ENCODE measurements at regions not wholly inside any gene's neighbourhood (a gene's known extent, or its start where the extent isn't known, plus 50 kb on each side); places are given as distances from the start of the nearest gene placed in this dataset.

GRCh38 chr3:25041871-25042584 is 386.0 kb upstream of the RARB start:
- DNase-seq (ENCODE audit: low spot score), result no peak

DNA sequence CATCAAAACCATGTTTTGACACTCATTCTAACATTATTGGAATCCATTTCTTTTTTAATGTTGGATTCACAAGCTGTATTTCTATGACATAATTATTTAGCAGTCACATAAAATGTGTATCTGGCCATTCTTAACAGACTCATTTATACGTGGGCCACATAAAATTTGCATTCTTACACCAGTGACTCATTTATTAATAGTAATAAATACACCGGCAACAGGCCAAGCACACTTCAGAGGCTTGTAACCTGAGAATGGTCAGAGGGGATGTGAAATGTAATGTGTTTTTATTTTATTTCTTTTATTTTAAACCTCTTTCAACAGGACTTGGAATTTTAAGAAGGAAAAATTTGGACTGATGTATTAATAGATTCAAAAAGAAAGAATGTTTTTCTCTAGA is 384.9 kb upstream of the RARB start:
- no peak for DNase-seq (ENCODE audit: low spot score)

DNA sequence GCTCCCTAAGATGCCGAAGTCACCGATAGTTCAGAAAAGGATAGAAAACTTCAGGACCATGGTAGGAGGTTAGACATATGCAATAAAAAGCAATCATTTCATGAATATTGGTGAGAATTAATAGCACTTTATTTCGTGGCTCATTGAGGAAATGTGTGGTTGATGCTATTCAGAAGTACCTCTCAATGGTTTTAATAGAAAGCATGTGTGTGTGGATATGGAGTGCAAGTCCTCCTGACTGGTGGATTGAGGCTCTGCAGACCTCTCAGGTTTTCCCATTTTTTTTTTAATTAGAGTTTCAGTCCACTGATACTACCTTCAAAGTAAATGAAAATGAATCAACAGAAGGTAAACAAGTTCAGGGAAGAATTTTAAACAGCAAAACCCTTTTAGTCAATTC is 384.3 kb upstream of the RARB start:
- DNase-seq (ENCODE audit: low spot score), result no peak

GRCh38 chr3:25044762-25045710 is 383.0 kb upstream of the RARB start:
- no peak for DNase-seq (ENCODE audit: low spot score)

DNA sequence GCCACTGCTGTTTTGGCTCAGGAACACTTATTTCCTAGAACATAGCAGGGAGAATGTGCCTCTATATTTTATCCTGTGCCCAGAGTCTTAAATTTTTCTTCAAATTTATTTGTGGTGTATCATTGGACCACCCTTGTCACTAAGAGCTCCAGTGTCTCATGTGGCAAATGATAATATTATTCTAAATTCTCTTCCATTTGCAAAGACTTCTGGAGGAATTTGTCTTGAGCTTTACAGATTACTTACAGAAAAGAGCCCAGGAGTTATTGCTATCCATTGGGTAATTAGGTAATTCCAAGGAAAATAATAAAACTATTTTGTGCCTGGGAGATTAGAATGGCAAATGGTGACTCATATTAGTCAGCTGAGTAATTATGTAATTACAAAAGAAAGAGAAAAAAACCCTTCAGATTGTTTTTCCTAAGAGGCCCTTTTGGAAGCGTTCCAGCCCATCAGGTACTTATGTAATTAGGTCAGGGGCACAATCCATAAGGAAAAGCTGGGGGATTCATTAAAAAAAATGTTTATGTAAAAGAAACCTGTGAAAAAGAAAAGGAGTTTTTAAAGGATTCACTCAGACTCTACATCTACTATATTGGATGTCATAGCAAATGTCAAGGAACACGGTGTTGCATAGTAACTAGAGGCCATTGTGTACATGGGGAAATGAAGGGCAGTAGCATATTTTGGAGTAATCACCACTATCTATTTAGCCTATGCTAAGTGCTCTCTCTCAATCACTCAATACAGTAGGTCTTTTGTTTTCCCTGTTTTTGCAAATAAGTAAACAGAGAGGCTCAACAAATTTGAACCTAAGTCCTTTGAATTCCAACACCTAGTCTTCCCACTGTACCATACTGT is 380.9 kb upstream of the RARB start:
- DNase-seq (ENCODE audit: low spot score), result no peak

GRCh38 chr3:25049304-25049703 is 378.8 kb upstream of the RARB start:
- DNase-seq (ENCODE audit: low spot score), result no peak

DNA sequence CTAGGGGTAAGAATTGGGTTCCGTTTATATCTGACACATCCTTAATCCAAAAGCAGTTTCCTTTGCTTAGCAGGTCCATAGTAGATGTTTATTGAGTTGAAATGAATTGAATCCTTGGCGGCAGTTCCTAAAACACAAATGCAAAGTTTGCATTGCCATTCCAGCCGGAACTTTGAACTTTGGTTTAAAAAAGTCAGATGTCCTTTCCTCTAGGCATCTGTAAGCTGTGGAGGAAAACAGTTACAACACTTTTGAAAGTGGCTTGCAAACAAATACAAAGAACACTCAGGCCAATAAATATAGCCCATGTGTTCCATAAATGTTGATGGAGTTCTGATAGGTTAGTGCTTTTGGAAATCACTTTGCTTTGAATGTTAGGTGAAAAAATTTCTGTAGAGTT is 374.7 kb upstream of the RARB start:
- DNase-seq (ENCODE audit: low spot score), result no peak

DNA sequence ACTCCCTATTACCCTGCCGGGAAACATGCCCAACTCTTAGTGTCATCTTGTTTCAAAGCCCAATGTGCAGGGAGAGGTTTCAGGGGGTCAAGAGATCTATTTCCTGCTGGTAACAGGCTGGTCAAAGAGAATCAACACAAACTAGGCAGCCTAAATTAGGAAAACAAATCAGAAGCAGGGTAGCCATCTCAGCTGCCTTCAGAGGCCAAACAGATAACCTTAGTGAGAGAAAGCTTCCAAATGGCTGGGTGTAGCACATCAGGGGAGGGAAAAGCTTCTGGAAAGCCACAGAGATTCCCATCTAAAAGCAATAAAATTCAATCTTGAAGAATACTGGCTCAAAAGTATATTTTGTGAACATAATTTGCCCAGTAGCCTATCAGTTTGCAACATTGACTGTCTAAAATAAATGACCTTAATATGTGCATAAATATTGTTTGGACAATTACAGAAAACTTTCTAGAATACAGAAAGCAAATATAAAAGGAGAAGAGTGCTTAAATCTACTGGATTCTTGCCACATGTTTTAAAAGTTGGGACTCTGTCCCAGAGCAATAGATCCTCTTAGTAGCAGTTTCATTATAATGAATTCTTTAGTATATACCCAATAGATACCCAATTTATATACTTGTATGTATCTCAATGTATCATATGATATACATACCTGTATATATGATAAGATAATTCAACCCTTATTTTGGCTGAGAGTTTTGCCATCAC is 371.9 kb upstream of the RARB start:
- DNase-seq (ENCODE audit: low spot score), result no peak

DNA sequence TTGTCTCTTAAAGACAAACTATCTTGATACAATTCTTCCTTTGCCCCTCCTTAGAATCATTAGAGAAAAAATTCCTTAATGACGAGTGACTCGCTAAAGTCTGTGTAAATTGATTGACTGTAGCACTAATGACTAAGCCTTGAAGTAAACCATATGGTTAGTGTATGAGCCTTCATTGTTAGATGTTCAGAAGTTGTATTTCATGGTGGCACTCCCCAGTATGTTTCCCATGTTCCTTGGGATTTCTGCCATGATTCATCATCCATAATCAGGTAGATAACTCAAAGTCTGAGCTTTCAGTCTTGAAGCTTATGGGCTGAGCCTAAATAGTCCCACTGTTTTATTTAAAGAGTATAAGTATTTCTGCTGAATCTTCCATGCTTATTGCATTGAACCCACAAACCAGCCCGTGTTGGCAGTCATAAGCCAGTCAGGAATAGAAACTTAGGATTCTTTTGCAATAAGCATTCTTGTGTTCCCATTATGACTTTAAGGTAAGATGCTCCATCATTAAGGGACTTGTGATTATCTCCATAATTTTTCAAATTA is 371.2 kb upstream of the RARB start:
- no peak for DNase-seq (ENCODE audit: low spot score)

GRCh38 chr3:25057379-25057778 is 370.7 kb upstream of the RARB start:
- DNase-seq (ENCODE audit: low spot score), result no peak

DNA sequence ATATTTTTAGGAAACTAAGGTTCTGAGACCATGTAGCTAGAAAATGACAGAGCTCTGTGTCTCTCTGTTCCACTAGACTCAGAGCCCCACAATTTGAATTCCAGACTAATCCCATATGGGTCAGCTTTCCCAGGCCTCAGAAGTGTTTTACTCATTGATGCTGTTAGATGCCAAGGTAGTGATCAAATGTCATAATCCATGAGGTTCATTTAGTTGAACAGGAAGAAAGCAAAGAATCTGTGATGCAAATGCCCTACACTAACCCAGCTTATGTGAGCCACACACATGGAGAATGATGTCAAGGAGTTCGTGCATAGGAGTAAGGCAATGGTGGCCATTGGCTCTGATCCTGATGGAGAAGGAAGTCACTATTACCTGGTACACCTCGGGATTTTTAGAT is 363.4 kb upstream of the RARB start:
- DNase-seq (ENCODE audit: low spot score), result no peak

DNA sequence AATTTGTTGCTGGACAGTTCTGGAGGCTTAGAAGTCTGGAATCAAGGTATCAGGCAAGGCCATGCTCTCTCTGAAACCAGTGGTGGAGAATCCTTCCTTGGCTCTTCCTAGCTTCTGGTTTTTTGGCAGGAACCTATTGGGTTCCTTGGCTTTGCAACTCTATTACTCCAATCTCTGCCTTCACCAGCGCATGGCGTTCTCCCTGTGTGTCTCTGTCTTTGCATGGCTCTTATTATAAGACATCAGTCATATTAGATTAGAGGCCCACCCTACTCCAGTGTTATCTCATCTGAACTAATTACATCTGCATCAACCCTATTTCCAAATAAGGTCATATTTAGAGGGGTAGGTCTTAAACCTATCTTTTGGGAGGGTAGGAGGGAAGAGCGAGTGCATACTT is 358.1 kb upstream of the RARB start:
- DNase-seq (ENCODE audit: low spot score), result peak; percentile 96

DNA sequence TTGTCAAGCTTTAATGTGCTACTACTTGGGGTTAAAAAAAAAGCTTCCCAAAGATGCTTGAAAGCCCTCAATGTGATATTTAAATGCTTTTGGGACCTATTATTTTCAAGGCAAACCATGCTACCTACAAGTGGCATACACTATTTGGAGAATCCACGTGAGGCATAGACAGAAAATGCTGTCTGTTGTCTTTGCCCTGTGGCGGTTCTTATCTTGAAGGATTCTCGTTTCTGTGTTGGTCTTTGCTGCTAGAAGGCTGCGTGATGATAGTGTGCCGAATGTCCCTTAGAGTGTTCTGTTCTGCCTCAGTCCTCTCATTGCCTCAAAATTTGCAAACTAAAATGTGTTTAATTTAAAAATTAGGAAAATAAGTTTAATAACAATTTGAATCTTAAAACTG is 356.2 kb upstream of the RARB start:
- DNase-seq (ENCODE audit: low spot score), result no peak

GRCh38 chr3:25073423-25073822 is 354.6 kb upstream of the RARB start:
- no peak for DNase-seq (ENCODE audit: low spot score)

GRCh38 chr3:25074149-25074548 is 353.9 kb upstream of the RARB start:
- peak; percentile 26 for DNase-seq (ENCODE audit: low spot score)

DNA sequence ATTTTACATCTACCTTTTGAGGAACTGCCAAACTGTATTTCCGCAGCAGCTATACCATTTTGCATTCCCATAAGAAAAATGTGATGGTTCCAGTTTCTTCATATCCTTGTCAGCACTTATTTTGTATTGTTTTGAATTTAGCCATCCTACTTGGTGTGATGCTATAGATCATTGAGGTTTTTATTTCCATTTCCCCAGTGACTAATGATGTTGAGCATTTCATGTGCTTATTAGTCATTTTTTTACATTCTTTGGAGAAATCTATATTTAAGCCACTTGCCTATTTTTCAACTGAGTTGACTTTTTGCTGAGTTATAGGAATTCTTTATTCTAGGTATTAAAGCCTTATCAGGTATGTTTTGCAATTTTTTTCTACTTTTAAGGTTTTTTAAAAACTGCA is 347.6 kb upstream of the RARB start:
- DNase-seq (ENCODE audit: low spot score), result no peak

- DNase-seq (ENCODE audit: low spot score), result no peak
These were observed 344.0 kb upstream of the RARB start for GRCh38 chr3:25084016-25084415.

GRCh38 chr3:25086721-25087120 is 341.3 kb upstream of the RARB start:
- no peak for DNase-seq (ENCODE audit: low spot score)

- DNase-seq (ENCODE audit: low spot score), result no peak
These were observed 339.8 kb upstream of the RARB start for GRCh38 chr3:25088284-25088683.

- no peak for DNase-seq (ENCODE audit: low spot score)
These were observed 337.2 kb upstream of the RARB start for GRCh38 chr3:25090698-25091453.
